ENCODE measurements at regions not wholly inside any gene's neighbourhood (a gene's known extent, or its start where the extent isn't known, plus 50 kb on each side); places are given as distances from the start of the nearest gene placed in this dataset.

DNA sequence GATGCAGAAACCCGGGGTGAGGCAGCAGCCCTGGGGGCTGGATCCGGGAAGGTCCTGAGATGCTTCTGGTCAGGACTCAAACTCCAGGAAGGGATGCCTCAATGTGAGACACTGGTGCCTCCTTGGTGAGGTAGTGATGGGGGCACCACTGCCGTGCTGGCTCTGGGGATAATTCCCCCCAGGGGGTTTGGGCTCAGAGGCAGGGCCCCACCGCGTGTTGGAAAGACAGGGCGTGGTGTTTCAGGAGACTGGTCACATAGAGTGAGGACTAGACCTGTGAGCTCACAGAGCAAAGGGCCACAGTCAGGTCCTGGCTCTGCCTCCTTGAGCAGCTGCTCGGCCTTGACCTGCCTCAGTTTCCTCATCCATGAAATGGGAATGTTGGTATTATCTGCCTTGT is 361.9 kb downstream of the GLRX3 start:
- TF ChIP-seq, protein P1, sequence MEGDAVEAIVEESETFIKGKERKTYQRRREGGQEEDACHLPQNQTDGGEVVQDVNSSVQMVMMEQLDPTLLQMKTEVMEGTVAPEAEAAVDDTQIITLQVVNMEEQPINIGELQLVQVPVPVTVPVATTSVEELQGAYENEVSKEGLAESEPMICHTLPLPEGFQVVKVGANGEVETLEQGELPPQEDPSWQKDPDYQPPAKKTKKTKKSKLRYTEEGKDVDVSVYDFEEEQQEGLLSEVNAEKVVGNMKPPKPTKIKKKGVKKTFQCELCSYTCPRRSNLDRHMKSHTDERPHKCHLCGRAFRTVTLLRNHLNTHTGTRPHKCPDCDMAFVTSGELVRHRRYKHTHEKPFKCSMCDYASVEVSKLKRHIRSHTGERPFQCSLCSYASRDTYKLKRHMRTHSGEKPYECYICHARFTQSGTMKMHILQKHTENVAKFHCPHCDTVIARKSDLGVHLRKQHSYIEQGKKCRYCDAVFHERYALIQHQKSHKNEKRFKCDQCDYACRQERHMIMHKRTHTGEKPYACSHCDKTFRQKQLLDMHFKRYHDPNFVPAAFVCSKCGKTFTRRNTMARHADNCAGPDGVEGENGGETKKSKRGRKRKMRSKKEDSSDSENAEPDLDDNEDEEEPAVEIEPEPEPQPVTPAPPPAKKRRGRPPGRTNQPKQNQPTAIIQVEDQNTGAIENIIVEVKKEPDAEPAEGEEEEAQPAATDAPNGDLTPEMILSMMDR (conservative IDR thresholded peaks at IDR 0.05 in 1 of 2, IDR thresholded peaks at IDR 0.05 in 1 of 2; ENCODE audit: extremely low read depth in 1 of 2, insufficient read depth in 1 of 2, low read depth in 1 of 2, low read length in 2 of 2): no peak
- no peak for TF ChIP-seq EZH2 (IDR thresholded peaks at IDR 0.05; ENCODE audit: borderline replicate concordance, low read length)
